Stimulated activated naive B cell treated with anti-CD40 and anti-IgM and Interleukin-4, amounts not matched to agents 10 μg/mL and 1 μg/mL and 100 μg/mL, for 72 hours (primary cell): ENCODE measurements at regions not wholly inside any gene's neighbourhood (a gene's known extent, or its start where the extent isn't known, plus 50 kb on each side); places are given as distances from the start of the nearest gene placed in this dataset.

ENCODE experiments used
- ATAC-seq, 2 donors: fragments of 150-1000 bp; cut with Tn5 transposase; replicated peaks; 2 replicates each; pipeline ENCODE4 v1.10.0; 2021; ENCODE audit warnings: moderate library complexity in 1 of 2
- DNase-seq: peaks from one replicate; pipeline ENCODE4 v3.0.0; 2021
- H3K27ac Mint-ChIP-seq: one replicate; pipeline ENCODE4 v1.8.0; 2022; ENCODE audit warnings: mild to moderate bottlenecking, mixed read lengths
- H3K27me3 Mint-ChIP-seq, 2 donors: one replicate each; pipeline ENCODE4 v1.8.0; 2022; ENCODE audit warnings: mixed read lengths in 2 of 2
- H3K36me3 Mint-ChIP-seq, 2 donors: one replicate each; pipeline ENCODE4 v1.8.0; 2022; ENCODE audit warnings: mixed read lengths in 2 of 2, mild to moderate bottlenecking in 1 of 2
- H3K4me1 Mint-ChIP-seq, 2 donors: one replicate each; pipeline ENCODE4 v1.8.0; 2022; ENCODE audit warnings: mixed read lengths in 2 of 2, mild to moderate bottlenecking in 1 of 2
- H3K4me3 Mint-ChIP-seq, 2 donors: one replicate each; pipeline ENCODE4 v1.8.0; 2022; ENCODE audit warnings: mild to moderate bottlenecking in 2 of 2, mixed read lengths in 2 of 2, moderate library complexity in 1 of 2
- H3K9me3 Mint-ChIP-seq, 2 donors: one replicate each; pipeline ENCODE4 v1.8.0; 2022; ENCODE audit warnings: mixed read lengths in 2 of 2, mild to moderate bottlenecking in 1 of 2

GRCh38 chr19:30717381-30717780 is 345.2 kb downstream of the ZNF536 start:
- Mint-ChIP-seq H3K9me3 (no peaks in the 10 kb centered on the region), H3K36me3 (no peaks in the 10 kb centered on the region), H3K27me3 (peaks cover 4 to 7% of the 10 kb centered on the region in 2 donors), H3K27ac (no peak overlapping the region), H3K4me3 (no peak overlapping the region), H3K4me1 (peaks cover 6 to 18% of the 10 kb centered on the region in 2 donors)
- DNase-seq (no peak), ATAC-seq (no peak)

DNA sequence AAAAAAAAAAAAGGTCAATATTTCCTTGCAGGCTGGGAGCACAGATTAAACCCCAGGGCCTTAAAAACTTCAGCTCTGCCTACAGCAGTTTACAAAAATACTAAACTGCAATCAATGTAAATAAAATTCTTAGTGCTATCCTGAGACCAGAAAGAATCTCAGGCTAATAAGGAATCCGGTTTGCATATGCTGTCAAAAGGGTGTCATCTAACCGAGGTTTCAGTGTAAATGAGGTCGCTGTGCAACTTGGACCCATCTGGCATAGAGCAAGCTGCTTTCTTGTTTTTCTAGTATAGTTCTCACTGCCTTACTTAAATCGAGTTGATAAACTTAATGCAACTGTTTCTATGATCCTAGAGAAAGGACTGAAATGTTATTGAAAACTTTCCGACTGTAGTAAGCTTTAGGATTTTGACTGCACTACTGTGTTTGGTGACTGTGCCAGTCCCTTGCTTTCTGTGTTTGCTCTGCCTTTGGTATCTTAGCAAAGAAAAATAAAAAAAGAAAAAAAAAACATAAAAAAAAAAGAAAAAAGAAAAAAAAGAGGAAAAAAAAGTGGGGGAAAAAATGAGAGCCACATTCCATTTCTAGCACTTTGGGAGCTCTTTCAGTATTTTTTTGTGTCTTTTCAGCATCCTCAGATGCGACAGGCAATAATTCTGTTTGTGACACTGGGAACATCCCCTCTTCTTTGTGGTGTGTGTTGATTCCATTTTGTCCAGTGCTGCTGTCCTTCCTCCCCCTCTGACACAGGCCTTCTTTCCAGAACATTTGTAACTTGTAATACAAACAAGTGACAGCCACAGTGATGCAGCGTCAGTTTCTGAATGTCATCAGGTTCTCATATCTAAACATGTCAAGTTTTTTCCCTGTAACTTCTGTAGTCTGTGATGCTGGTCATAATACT is 340.5 kb downstream of the ZNF536 start:
- DNase-seq (no peak), ATAC-seq (no peak)
- Mint-ChIP-seq H3K36me3 (no peaks in the 10 kb centered on the region), H3K9me3 (no peaks in the 10 kb centered on the region), H3K27me3 (peaks cover 14 to 15% of the 10 kb centered on the region in 2 donors), H3K27ac (no peak overlapping the region), H3K4me1 (no peaks in the 10 kb centered on the region), H3K4me3 (no peak overlapping the region)

DNA sequence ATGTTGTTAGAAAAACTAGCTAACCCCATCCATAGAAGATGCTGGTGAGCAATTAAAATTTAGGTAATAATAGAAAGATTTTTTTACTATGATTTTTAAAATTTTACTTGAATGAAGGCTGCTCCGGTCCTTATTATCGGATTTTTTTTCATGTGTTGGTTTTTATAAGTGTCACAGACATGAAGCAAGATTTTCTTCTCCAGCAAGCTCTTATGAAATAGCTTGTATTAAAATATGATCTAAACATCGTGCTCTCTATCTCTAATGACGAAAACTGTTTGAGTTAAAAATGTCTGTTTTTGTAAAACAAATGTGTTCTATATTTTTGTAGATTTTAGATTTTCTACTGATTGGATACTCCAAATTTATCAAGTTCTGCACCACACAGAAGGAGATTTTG is 339.6 kb downstream of the ZNF536 start:
- no peaks in the 10 kb centered on the region for H3K36me3 Mint-ChIP-seq
- DNase-seq: no peak
- no peak for ATAC-seq
- H3K4me3 Mint-ChIP-seq: no peak overlapping the region
- H3K4me1 Mint-ChIP-seq: no peaks in the 10 kb centered on the region
- H3K27ac Mint-ChIP-seq: no peak overlapping the region
- H3K9me3 Mint-ChIP-seq: peaks cover 0 to 2% of the 10 kb centered on the region in 2 donors
- H3K27me3 Mint-ChIP-seq: peaks cover 14 to 20% of the 10 kb centered on the region in 2 donors

DNA sequence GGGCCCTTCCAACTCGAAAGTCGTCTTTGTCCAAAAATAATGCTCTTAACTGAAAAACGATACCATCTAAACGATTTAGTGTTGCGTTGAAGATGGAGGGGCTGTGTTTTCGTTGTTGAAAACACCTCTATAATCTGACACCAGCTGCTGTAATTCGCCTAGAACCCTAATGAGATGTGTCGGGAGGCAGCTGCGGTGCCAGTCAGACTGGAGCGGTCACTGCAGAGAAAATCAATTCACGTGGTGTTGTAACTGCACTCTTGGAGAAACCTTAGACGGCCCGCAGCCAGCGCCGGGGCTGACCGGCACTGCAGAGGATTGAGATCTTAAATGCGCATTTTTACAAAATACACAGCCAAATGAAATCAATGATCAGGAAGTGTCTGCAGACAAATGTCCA is 339.1 kb downstream of the ZNF536 start:
- no peak overlapping the region for H3K27ac Mint-ChIP-seq
- peaks cover 0 to 2% of the 10 kb centered on the region in 2 donors for H3K9me3 Mint-ChIP-seq
- ATAC-seq (no peak), DNase-seq (no peak)
- no peak overlapping the region for H3K4me3 Mint-ChIP-seq
- H3K4me1 Mint-ChIP-seq: no peaks in the 10 kb centered on the region
- H3K27me3 Mint-ChIP-seq: peaks cover 14 to 20% of the 10 kb centered on the region in 2 donors
- H3K36me3 Mint-ChIP-seq: no peaks in the 10 kb centered on the region

DNA sequence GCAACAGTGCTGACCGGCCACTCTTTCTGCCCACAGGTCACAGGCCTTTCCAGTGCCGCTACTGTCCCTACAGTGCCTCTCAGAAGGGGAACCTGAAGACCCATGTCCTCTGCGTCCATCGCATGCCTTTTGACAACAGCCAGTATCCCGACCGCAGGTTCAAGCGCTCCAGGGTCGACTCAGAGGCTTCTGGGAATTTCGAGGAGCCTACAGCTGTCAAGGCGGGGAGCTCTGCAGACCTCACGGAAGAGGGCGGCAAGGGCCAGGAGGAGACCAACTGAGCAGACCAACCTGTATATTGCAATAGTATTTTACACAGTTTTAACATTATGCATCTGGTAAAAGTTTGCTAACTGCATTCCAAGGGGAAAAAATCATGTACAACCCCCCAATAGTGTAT is 338.5 kb downstream of the ZNF536 start:
- Mint-ChIP-seq H3K9me3 (peaks cover 0 to 2% of the 10 kb centered on the region in 2 donors), H3K4me1 (no peaks in the 10 kb centered on the region), H3K27ac (no peak overlapping the region), H3K27me3 (peaks cover 14 to 20% of the 10 kb centered on the region in 2 donors), H3K36me3 (no peaks in the 10 kb centered on the region), H3K4me3 (no peak overlapping the region)
- no peak for ATAC-seq
- DNase-seq: no peak

GRCh38 chr19:30708416-30709178 is 336.4 kb downstream of the ZNF536 start:
- no peak for DNase-seq
- Mint-ChIP-seq H3K27me3 (peaks cover 14 to 20% of the 10 kb centered on the region in 2 donors), H3K36me3 (no peaks in the 10 kb centered on the region), H3K27ac (no peak overlapping the region), H3K4me1 (no peaks in the 10 kb centered on the region), H3K9me3 (peaks cover 0 to 2% of the 10 kb centered on the region in 2 donors), H3K4me3 (no peak overlapping the region)
- no peak for ATAC-seq

DNA sequence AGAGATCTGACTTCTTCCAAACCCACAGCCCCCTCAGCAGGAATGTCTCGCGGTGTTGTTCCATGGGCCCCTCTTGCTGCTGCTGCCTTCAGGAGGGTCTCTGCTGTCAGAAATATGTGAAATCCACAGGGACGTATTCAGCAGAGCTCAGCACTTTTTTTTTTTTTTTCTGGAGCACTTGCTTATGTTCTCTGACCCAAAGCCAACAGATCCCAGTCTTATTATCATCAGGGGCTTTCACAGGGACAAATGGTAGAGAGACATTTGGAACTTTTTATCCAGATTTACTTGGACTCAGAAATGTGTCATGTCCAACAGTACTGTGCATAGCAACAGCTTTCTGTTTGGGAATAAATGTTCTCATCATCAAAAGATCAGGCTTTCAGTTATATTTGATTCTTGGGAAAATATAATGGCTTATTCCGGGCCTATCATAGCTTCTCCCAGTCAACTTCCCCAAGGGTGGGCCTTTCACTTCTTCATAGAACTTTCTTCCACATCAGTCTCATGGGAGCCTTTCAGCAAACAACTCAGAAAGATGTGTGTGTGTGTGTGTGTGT is 332.7 kb downstream of the ZNF536 start:
- peaks cover 0 to 2% of the 10 kb centered on the region in 2 donors for H3K9me3 Mint-ChIP-seq
- DNase-seq (no peak), ATAC-seq (no peak)
- no peaks in the 10 kb centered on the region for H3K36me3 Mint-ChIP-seq
- no peak overlapping the region for H3K4me3 Mint-ChIP-seq
- no peaks in the 10 kb centered on the region for H3K4me1 Mint-ChIP-seq
- H3K27ac Mint-ChIP-seq: no peak overlapping the region
- peaks cover 5 to 22% of the 10 kb centered on the region in 2 donors for H3K27me3 Mint-ChIP-seq

GRCh38 chr19:30703645-30704044 is 331.5 kb downstream of the ZNF536 start:
- H3K4me3 Mint-ChIP-seq: no peak overlapping the region
- no peaks in the 10 kb centered on the region for H3K36me3 Mint-ChIP-seq
- H3K27me3 Mint-ChIP-seq: peaks cover 5 to 14% of the 10 kb centered on the region in 2 donors
- ATAC-seq (no peak), DNase-seq (no peak)
- H3K4me1 Mint-ChIP-seq: no peaks in the 10 kb centered on the region
- H3K27ac Mint-ChIP-seq: no peak overlapping the region
- H3K9me3 Mint-ChIP-seq: peaks cover 0 to 2% of the 10 kb centered on the region in 2 donors

DNA sequence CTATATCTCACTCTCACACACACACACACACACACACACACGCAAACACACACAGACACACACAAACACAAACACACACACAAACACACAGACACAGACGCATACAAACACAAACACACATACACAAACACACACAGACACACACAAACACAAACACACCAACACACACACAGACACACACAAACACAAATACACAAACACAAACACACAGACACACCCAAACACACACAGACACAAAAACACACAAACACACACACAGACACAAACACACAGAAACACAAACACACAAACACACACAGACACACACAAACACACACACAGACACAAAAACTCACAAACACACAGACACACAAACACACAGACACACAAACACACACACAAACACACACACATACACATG is 329.0 kb downstream of the ZNF536 start:
- Mint-ChIP-seq H3K27me3 (peaks cover 0 to 8% of the 10 kb centered on the region in 2 donors), H3K36me3 (no peaks in the 10 kb centered on the region), H3K27ac (no peak overlapping the region), H3K9me3 (no peaks in the 10 kb centered on the region), H3K4me1 (no peaks in the 10 kb centered on the region), H3K4me3 (no peak overlapping the region)
- no peak for ATAC-seq
- no peak for DNase-seq

- no peaks in the 10 kb centered on the region for H3K4me1 Mint-ChIP-seq
- no peak overlapping the region for H3K4me3 Mint-ChIP-seq
- no peaks in the 10 kb centered on the region for H3K36me3 Mint-ChIP-seq
- no peaks in the 10 kb centered on the region for H3K9me3 Mint-ChIP-seq
- H3K27me3 Mint-ChIP-seq: peaks cover 5 to 8% of the 10 kb centered on the region in 2 donors
- H3K27ac Mint-ChIP-seq: no peak overlapping the region
- no peak for ATAC-seq
- DNase-seq: no peak
Measured at GRCh38 chr19:30699871-30700280, 327.7 kb downstream of the ZNF536 start.

- DNase-seq: no peak
- Mint-ChIP-seq H3K4me1 (no peaks in the 10 kb centered on the region), H3K27me3 (peaks cover 20 to 29% of the 10 kb centered on the region in 2 donors), H3K36me3 (no peaks in the 10 kb centered on the region), H3K4me3 (no peak overlapping the region), H3K9me3 (no peaks in the 10 kb centered on the region), H3K27ac (no peak overlapping the region)
- peak in 1 of 2 donors; percentile 38 for ATAC-seq
Measured at GRCh38 chr19:30696514-30696913, 324.3 kb downstream of the ZNF536 start.

GRCh38 chr19:30695171-30695875 is 323.1 kb downstream of the ZNF536 start:
- Mint-ChIP-seq H3K9me3 (no peaks in the 10 kb centered on the region), H3K27me3 (peaks cover 30 to 41% of the 10 kb centered on the region in 2 donors), H3K27ac (no peak overlapping the region), H3K4me3 (no peak overlapping the region), H3K4me1 (no peaks in the 10 kb centered on the region), H3K36me3 (no peaks in the 10 kb centered on the region)
- ATAC-seq: no peak
- DNase-seq: no peak

DNA sequence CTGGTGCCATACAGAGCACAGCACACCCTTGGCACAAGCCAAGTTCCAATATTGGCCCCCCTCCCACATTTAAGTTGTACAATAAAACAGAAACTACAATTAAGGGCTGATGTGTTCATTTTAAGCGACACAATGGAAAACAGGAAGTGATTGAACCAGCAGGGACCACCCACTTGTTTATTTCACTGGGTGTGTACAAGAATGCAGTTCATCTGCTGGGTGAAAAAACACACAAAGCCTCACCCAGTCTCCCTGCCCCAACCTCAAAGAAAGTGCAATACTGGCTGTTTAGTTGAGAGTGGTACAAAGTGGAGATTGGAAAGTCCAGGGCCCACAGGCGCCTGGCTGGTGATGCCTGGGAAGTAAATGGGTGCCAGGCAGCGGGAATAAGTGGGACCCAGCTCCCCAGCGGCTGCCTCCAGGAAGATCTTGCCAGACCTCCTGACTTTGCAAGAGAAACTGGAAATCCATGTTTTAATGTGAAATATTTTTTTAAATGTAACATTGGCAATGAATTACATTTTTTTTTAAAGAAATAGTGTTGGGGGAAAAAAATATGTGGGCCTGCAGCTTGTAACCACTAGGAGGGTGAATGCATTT is 322.1 kb downstream of the ZNF536 start:
- ATAC-seq (no peak), DNase-seq (no peak)
- Mint-ChIP-seq H3K27me3 (peaks cover 34 to 44% of the 10 kb centered on the region in 2 donors), H3K4me3 (no peak overlapping the region), H3K4me1 (no peaks in the 10 kb centered on the region), H3K9me3 (no peaks in the 10 kb centered on the region), H3K36me3 (no peaks in the 10 kb centered on the region), H3K27ac (no peak overlapping the region)
